Activated CD8-positive, alpha-beta T cell treated with anti-CD3 and anti-CD28 coated beads for 36 hours (primary cell): ENCODE measurements at regions not wholly inside any gene's neighbourhood (a gene's known extent, or its start where the extent isn't known, plus 50 kb on each side); places are given as distances from the start of the nearest gene placed in this dataset.

Experiments used
- ATAC-seq: fragments of 200-7000 bp; cut with Tn5 transposase; one replicate; pipeline ENCODE4 v1.10.0; 2021; ENCODE audit warnings: mild to moderate bottlenecking, moderate library complexity
- CTCF ChIA-PET: fragments of 350-600 bp; sonication (Branson Sonifier 250); formaldehyde crosslinking; loops from one replicate; lab custom pipeline; 2021; ENCODE audit warnings: antibody characterized with exemption; lab: Charles Lee
- POLR2A ChIA-PET: fragments of 350-600 bp; sonication (Branson Sonifier 250); formaldehyde crosslinking; loops from one replicate; lab custom pipeline; 2021; ENCODE audit warnings: antibody characterized with exemption; lab: Charles Lee
- DNase-seq: peaks from one replicate; pipeline ENCODE4 v3.0.0-alpha.2; 2020
- H3K27ac Mint-ChIP-seq: one replicate; pipeline ENCODE4 v1.8.0; 2021; ENCODE audit warnings: mild to moderate bottlenecking, mixed read lengths
- H3K27me3 Mint-ChIP-seq: one replicate; pipeline ENCODE4 v1.8.0; 2021; ENCODE audit warnings: mixed read lengths
- H3K36me3 Mint-ChIP-seq: one replicate; pipeline ENCODE4 v1.8.0; 2021; ENCODE audit warnings: low read depth, mixed read lengths
- H3K4me1 Mint-ChIP-seq: one replicate; pipeline ENCODE4 v1.8.0; 2021; ENCODE audit warnings: low read depth, mixed read lengths
- H3K4me3 Mint-ChIP-seq: one replicate; pipeline ENCODE4 v1.8.0; 2021; ENCODE audit warnings: mild to moderate bottlenecking, moderate library complexity, mixed read lengths
- H3K9me3 Mint-ChIP-seq: one replicate; pipeline ENCODE4 v1.8.0; 2021; ENCODE audit warnings: mixed read lengths
- CTCF ChIP-seq: fragments of 200-600 bp; IDR thresholded peaks from one replicate; pipeline ENCODE4 v1.8.0; 2022; ENCODE audit warnings: antibody characterized with exemption, mild to moderate bottlenecking
- intact Hi-C: fragments of 100-400 bp; cut with micrococcal nuclease; formaldehyde crosslinking; loops from one replicate; pipeline ENCODE4 v1.10.0; 2022

DNA sequence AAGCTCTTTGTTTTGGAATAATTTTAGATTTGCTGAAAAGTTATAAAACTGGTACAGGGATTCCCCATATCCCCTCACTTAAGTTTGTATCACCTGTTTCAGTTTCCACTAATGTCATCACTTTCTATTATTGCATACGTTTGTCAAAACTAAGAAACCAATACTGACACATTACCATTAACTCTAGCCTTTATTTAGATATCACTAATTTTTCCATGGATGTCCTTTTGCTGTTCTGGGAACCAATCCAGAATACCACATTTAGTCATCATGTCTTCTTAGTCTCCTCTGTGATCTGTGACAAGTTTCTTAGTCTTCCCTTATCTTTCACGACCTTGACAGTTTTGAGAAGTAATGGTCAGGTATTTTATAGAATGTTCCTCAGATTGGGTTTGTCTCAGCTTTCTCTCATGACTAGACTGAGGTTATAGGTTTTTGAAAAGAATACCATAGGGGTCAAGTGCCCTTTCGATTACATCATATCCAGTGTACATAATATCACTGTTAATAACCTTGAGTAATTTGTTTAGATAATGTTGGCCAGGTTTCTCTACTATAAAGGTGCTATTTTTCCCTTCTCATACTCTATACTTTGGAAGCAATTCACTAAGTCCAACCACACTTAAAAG, 51.9 kb upstream of the NMUR2 start:
- Mint-ChIP-seq H3K27ac (no peak overlapping the region), H3K36me3 (no peaks in the 10 kb centered on the region), H3K9me3 (peaks cover 3% of the 10 kb centered on the region), H3K27me3 (peaks cover 6% of the 10 kb centered on the region), H3K4me1 (no peaks in the 10 kb centered on the region), H3K4me3 (no peak overlapping the region)
- POLR2A ChIA-PET, result no interaction called here
- ATAC-seq, result no peak
- no peak for TF ChIP-seq CTCF
- intact Hi-C loops, result no loop called here
- CTCF ChIA-PET, result interaction anchor here (0.9 kb wide), 1 partner anchor 76 kb away, joined by 3 read pairs; no protein-coding TSS in a partner anchor
- no peak for DNase-seq

DNA sequence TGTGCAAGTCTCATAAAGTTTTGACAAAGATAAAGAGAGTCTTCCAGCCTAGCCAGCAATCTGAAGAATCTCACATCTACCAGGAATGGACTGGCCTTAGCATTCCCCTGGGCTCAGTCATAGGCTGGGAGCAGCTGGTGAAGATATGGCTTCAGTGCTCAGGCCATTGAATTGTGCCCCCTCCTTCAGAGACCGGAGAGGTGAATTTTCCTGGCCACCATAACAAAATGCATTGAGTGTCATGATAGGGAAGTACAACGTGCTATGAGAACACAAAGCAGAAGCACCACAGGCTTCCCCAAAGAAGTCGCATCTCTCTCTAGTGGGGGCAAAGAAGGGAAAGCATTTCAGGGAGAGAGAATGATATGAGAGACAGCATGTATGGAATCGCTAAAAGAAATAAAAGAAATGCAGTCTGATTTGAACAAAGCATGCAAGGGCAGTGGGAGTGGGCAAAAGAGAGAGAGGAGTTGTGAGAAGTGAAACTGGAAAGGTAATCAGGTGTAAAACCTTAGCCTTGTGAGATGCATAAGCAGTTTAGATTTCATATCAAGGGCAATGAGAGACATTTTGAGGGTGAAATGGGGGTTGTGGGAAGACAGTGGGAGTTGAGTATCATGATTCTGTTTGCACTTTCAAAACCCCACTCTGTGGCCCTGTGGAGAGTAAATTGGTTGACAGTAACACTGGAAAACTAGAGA, 57.1 kb upstream of the NMUR2 start:
- ATAC-seq (no peak), DNase-seq (no peak)
- POLR2A ChIA-PET, result no interaction called here
- H3K36me3 Mint-ChIP-seq, result no peaks in the 10 kb centered on the region
- intact Hi-C loops, result no loop called here
- CTCF ChIA-PET, result interaction anchor here (0.9 kb wide), 1 partner anchor 10 kb away, joined by 3 read pairs; no protein-coding TSS in a partner anchor
- H3K27me3 Mint-ChIP-seq, result peaks cover 2% of the 10 kb centered on the region
- H3K27ac Mint-ChIP-seq, result no peak overlapping the region
- TF ChIP-seq CTCF, result no peak
- no peaks in the 10 kb centered on the region for H3K9me3 Mint-ChIP-seq
- H3K4me3 Mint-ChIP-seq, result no peak overlapping the region
- H3K4me1 Mint-ChIP-seq, result no peaks in the 10 kb centered on the region

- CTCF ChIA-PET, result no interaction called here
- TF ChIP-seq CTCF, result no peak
- POLR2A ChIA-PET, result no interaction called here
- no peak for DNase-seq
- ATAC-seq, result no peak
- H3K4me3 Mint-ChIP-seq, result no peak overlapping the region
- no peaks in the 10 kb centered on the region for H3K9me3 Mint-ChIP-seq
- H3K27ac Mint-ChIP-seq, result no peak overlapping the region
- H3K4me1 Mint-ChIP-seq, result no peaks in the 10 kb centered on the region
- peaks cover 2% of the 10 kb centered on the region for H3K27me3 Mint-ChIP-seq
- intact Hi-C loops, result no loop called here
- no peaks in the 10 kb centered on the region for H3K36me3 Mint-ChIP-seq
Measured at GRCh38 chr5:152464048-152464447, 59.0 kb upstream of the NMUR2 start.

DNA sequence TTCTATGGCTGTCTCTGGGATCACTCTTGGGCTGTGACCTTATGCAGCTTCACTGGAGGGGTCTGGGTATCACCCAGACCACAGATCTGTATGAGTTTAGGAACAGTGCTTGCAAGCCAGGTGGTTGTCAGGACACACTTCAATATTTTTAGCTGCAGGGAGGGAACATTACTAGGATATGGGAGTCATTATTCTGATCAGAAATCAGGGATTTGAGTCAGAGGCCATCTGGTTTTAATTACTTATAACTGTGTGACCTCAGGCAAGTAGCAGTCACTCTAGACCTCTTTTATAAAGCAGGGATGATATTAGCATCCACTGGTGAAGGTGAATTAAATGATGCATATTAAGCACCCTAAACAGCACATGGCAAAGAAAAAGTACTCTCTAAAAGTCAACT, 60.1 kb upstream of the NMUR2 start:
- no peak overlapping the region for H3K4me3 Mint-ChIP-seq
- ATAC-seq (no peak), DNase-seq (no peak)
- no peaks in the 10 kb centered on the region for H3K4me1 Mint-ChIP-seq
- CTCF ChIA-PET, result no interaction called here
- peaks cover 2% of the 10 kb centered on the region for H3K27me3 Mint-ChIP-seq
- H3K36me3 Mint-ChIP-seq, result no peaks in the 10 kb centered on the region
- no peak overlapping the region for H3K27ac Mint-ChIP-seq
- H3K9me3 Mint-ChIP-seq, result no peaks in the 10 kb centered on the region
- POLR2A ChIA-PET, result no interaction called here
- TF ChIP-seq CTCF, result no peak
- intact Hi-C loops, result no loop called here

- no peaks in the 10 kb centered on the region for H3K9me3 Mint-ChIP-seq
Measured at GRCh38 chr5:152466085-152466745, 61.1 kb upstream of the NMUR2 start.

More at GRCh38 chr5:152466085-152466745, 61.1 kb upstream of the NMUR2 start:
- ChIA-PET CTCF (no interaction called here), POLR2A (no interaction called here)
- no peaks in the 10 kb centered on the region for H3K4me1 Mint-ChIP-seq
- no peak for DNase-seq
- no peak overlapping the region for H3K27ac Mint-ChIP-seq
- TF ChIP-seq CTCF, result no peak
- no peak for ATAC-seq
- H3K4me3 Mint-ChIP-seq, result no peak overlapping the region
- H3K27me3 Mint-ChIP-seq, result peaks cover 2% of the 10 kb centered on the region
- H3K36me3 Mint-ChIP-seq, result no peaks in the 10 kb centered on the region
- intact Hi-C loops, result no loop called here
